ENCODE measurements at regions not wholly inside any gene's neighbourhood (a gene's known extent, or its start where the extent isn't known, plus 50 kb on each side); places are given as distances from the start of the nearest gene placed in this dataset.

DNA sequence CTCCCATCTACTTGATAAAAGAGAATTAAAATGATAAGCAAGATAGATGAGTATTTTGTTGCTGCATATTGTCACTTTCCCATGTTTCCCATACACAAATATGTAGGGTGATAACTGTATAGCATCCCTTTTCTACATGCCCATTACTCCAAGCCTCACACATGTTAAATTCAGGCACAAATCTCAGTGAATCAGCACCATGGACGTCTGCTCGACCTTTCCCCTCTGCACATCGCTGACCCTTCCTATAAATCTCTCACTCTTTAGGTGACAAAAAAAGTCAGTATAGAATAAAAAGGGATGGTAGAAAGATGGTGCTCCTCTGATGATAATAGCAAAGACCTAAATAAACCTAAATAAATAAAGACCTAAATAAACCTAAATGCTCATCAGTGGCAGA is 1097.7 kb upstream of the C9orf72 start:
- WGBS (ENCODE audit: insufficient coverage, low coverage, low lambda C conversion rate, missing lambda C conversion rate): 40% methylated on average over 3 of the region's 3 CpGs
- intact Hi-C loops (cut with DNase I): no loop called here
- Histone ChIP-seq H3K36me3 (no peaks in the 10 kb centered on the region), H3K27me3 (no peaks in the 10 kb centered on the region), H3K4me1 (no peaks in the 10 kb centered on the region), H3K9me3 (no peaks in the 10 kb centered on the region), H3K4me3 (no peak overlapping the region), H3K27ac (no peak overlapping the region)
- TF ChIP-seq, protein P1, sequence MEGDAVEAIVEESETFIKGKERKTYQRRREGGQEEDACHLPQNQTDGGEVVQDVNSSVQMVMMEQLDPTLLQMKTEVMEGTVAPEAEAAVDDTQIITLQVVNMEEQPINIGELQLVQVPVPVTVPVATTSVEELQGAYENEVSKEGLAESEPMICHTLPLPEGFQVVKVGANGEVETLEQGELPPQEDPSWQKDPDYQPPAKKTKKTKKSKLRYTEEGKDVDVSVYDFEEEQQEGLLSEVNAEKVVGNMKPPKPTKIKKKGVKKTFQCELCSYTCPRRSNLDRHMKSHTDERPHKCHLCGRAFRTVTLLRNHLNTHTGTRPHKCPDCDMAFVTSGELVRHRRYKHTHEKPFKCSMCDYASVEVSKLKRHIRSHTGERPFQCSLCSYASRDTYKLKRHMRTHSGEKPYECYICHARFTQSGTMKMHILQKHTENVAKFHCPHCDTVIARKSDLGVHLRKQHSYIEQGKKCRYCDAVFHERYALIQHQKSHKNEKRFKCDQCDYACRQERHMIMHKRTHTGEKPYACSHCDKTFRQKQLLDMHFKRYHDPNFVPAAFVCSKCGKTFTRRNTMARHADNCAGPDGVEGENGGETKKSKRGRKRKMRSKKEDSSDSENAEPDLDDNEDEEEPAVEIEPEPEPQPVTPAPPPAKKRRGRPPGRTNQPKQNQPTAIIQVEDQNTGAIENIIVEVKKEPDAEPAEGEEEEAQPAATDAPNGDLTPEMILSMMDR (IDR thresholded peaks at IDR 0.05): no peak
- TF ChIP-seq POLR2A (IDR thresholded peaks at IDR 0.05): no peak
- ATAC-seq: no peak
- no peak for DNase-seq

DNA sequence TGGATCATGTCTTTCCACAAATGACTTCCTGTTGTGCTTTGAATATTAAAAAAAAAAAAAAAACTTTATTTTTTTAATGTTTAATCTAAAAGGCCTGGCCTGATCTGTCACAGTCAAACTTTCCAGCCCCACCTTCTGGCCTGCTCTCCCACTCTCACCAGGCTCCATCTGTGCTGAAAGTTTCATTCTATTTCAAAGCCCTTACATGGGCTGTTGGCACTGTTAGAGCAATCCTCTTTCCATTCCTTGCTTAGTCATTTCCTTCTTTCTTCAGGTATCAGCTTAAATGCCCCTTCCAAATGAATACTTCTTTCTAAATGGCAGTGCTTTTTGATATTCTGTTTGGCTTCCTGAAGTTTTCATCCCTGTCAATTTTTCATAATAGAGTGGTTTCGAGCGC is 1104.8 kb upstream of the C9orf72 start:
- TF ChIP-seq, protein P1 (IDR thresholded peaks at IDR 0.05): no peak
- TF ChIP-seq POLR2A (IDR thresholded peaks at IDR 0.05): no peak
- Histone ChIP-seq H3K36me3 (no peaks in the 10 kb centered on the region), H3K27ac (no peak overlapping the region), H3K9me3 (no peaks in the 10 kb centered on the region), H3K4me3 (no peak overlapping the region), H3K4me1 (no peaks in the 10 kb centered on the region), H3K27me3 (no peaks in the 10 kb centered on the region)
- 67% methylated on average over 2 of the region's 2 CpGs for WGBS (ENCODE audit: insufficient coverage, low coverage, low lambda C conversion rate, missing lambda C conversion rate)
- ATAC-seq (no peak), DNase-seq (no peak)
- intact Hi-C loops (cut with DNase I): no loop called here

DNA sequence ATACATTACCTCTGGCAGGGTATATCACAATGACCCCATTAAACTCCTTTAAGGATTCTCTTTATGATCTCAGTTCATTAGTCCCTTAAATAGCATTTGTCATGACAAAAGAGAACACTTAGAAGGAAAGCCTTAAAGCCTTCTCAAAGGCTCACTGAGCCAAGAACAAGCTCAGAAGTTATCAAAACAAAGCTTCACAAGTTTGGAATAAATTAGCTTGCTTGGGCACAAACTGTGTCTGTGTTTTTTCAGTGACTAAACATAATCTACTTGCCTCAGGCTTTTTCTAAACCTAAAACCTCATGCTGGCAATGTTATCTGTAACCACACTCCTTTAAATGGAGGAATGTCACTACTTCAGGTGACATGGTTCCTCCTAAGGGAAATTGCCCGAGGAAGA is 1114.9 kb upstream of the C9orf72 start:
- H3K36me3 ChIP-seq: no peaks in the 10 kb centered on the region
- H3K4me1 ChIP-seq: no peaks in the 10 kb centered on the region
- no peaks in the 10 kb centered on the region for H3K27me3 ChIP-seq
- intact Hi-C loops (cut with DNase I): no loop called here
- no peak overlapping the region for H3K27ac ChIP-seq
- DNase-seq (no peak), ATAC-seq (no peak)
- 19% methylated on average over 1 of the region's 1 CpG for WGBS (ENCODE audit: insufficient coverage, low coverage, low lambda C conversion rate, missing lambda C conversion rate)
- TF ChIP-seq, protein P1 (IDR thresholded peaks at IDR 0.05): no peak
- TF ChIP-seq POLR2A (IDR thresholded peaks at IDR 0.05): no peak
- no peaks in the 10 kb centered on the region for H3K9me3 ChIP-seq
- H3K4me3 ChIP-seq: no peak overlapping the region

DNA sequence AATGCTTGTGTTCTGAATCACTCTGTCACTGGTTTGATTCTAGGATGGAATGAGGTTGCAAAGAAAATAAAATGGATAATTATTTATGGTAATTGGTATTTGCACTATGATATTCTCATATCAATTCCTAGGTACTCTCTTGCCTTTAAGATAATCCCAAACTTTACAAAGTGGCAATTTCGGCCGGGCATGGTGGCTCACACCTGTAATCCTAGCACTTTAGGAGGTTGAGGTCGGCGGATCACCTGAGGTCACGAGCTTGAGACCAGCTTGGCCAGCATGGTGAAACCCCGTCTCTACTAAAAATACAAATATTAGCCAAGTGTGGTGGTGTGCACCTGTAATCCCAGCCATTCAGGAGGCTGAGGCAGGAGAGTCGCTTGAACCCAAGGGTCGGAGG is 1118.7 kb upstream of the C9orf72 start:
- no peaks in the 10 kb centered on the region for H3K4me1 ChIP-seq
- no peak overlapping the region for H3K4me3 ChIP-seq
- ATAC-seq (no peak), DNase-seq (no peak)
- intact Hi-C loops (cut with DNase I): no loop called here
- WGBS (ENCODE audit: insufficient coverage, low coverage, low lambda C conversion rate, missing lambda C conversion rate): 68% methylated on average over 8 of the region's 8 CpGs
- H3K27ac ChIP-seq: no peak overlapping the region
- H3K27me3 ChIP-seq: no peaks in the 10 kb centered on the region
- H3K9me3 ChIP-seq: no peaks in the 10 kb centered on the region
- no peaks in the 10 kb centered on the region for H3K36me3 ChIP-seq
- TF ChIP-seq, protein P1 (IDR thresholded peaks at IDR 0.05): no peak
- no peak for TF ChIP-seq POLR2A (IDR thresholded peaks at IDR 0.05)

DNA sequence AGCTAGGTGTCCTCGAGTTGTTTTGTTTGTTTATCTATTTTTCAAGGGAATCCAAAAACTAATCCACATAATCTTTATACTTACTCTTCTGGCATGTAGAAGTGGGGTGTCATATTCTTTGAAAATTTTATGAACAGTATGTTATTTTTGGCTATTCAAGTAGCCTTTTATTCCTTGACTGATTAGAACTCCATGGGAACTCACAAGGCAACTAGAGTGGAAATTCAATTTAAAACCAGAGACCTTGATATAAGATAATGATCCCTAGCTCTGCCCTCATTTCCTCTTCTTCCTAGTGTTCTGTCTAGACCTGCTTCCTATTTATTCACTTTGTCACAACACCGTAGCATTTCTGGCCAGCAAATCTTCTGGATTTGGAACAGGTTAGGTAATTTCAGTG is 1123.7 kb upstream of the C9orf72 start:
- Histone ChIP-seq H3K9me3 (no peaks in the 10 kb centered on the region), H3K4me3 (no peak overlapping the region), H3K27ac (no peak overlapping the region), H3K36me3 (no peaks in the 10 kb centered on the region), H3K27me3 (no peaks in the 10 kb centered on the region), H3K4me1 (no peaks in the 10 kb centered on the region)
- WGBS (ENCODE audit: insufficient coverage, low coverage, low lambda C conversion rate, missing lambda C conversion rate): 8% methylated on average over 2 of the region's 2 CpGs
- no peak for TF ChIP-seq POLR2A (IDR thresholded peaks at IDR 0.05)
- TF ChIP-seq, protein P1 (IDR thresholded peaks at IDR 0.05): no peak
- intact Hi-C loops (cut with DNase I): no loop called here
- ATAC-seq: no peak
- no peak for DNase-seq

All from right lobe of liver (tissue), 6 donors.